GM21737 (cell line): ENCODE measurements at regions not wholly inside any gene's neighbourhood (a gene's known extent, or its start where the extent isn't known, plus 50 kb on each side); places are given as distances from the start of the nearest gene placed in this dataset.

Source experiments
- ATAC-seq: cut with Tn5 transposase; IDR thresholded peaks from one replicate; pipeline ENCODE4 v1.9.1; 2021; ENCODE audit warnings: mild to moderate bottlenecking, moderate library complexity; ENCODE audit not compliant: unreplicated experiment

DNA sequence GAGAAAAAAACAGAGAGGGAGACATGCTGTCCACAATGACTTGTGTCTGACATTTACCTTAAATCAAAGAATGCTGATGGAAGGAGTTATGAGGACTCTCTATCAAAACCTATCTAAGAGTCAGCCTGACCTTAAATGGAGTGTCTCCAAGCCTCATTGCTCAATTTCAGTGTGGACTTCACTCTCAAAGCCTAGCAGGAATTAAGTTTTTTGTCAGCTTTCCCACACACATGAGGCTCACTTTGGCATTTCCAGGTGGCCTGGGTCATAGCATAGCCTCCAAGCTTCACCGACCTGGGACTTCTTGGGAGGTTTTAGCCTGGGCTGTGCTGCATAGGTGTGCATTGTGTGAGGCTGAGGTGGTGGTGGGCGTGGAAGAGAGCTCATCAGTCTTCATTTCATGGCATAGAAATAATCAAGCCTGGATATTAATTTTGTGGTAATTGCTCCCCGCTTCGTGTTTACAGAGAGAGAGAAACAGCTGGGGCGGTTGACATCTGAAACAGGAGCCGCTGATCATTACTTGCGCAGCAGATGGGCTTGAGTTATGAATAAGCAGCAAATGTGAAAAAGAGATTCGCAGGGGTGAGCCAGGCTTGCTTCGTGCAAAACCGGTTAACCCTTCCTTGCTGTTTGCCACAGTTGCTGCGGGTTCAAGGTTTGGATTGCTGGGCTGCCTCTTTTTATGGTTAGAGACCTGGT is 647.8 kb downstream of the INHBA start:
- ATAC-seq, result no peak

DNA sequence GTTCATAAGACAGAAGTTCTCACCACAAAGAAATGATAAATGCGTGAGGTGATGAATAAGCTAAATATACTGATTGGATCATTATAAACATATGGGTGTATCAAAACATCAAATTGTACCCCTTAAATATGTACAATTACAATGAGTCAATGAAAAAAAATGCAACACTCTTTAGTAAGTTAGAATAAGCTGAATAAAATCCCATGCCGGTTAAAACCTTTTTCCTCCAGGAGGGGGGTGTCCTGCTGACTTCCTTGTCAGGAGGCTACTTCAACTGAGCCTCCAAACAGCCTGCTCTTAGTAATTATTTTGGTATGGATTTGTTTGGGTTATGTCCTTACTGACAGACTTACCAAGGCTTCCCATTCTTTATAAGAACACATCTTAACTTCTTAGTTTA is 649.1 kb downstream of the INHBA start:
- ATAC-seq, result no peak

DNA sequence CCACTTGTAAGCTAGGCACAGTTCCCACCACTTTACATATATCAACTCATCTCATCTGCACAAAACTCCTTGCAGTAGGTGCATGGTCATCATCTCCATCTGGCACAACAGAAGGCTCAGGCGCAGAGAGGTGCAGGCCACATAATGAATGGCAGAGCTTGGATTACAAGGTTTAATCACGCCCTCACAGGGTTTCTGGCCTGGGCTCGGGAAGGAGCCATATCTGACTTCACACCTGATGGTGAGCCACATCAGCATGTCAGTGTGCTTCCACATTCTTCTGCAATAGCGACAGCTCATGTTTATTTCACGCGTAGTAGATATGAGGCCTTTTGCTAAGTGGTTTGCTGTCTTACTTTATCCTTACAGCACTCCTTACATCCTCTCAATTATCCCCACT is 650.2 kb downstream of the INHBA start:
- ATAC-seq, result no peak

DNA sequence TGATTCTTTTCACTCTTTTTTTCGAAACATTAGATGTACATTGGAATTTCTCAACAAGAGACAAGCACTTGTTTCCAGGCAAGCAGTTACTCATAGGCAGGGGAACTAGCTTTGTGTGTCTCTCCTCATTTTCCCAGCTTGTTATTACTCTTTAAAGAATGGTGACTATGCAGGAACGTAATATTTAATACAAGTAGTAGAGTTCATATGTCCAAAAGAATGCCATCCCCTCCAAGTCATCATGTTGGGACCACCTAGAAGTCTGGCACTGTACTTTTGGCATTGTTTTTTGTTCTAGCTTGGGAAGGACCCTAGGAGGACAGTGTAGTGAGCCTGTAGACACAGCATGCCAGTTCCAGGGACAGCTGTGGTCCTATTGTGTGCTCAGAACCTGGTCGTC is 650.7 kb downstream of the INHBA start:
- ATAC-seq, result no peak

DNA sequence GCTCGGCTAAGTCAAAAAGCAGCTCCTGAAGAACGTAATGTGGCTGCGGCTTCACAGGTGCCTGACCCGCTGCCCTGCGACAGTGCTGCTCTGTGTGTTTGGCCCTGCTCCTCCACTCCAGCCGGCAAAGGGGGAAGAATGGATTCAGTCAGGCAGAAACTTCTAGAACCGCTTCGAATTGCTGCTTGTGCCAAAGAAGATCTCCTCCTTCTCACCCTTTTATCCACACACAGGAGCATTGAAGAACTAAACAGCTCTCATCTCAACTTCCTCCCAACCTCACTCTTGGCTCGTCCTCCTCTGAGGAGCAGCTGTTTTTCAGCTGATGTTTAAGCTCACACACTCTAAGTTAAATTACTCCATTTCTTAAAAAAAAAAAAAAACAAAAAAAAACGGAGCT is 651.4 kb downstream of the INHBA start:
- no peak for ATAC-seq

DNA sequence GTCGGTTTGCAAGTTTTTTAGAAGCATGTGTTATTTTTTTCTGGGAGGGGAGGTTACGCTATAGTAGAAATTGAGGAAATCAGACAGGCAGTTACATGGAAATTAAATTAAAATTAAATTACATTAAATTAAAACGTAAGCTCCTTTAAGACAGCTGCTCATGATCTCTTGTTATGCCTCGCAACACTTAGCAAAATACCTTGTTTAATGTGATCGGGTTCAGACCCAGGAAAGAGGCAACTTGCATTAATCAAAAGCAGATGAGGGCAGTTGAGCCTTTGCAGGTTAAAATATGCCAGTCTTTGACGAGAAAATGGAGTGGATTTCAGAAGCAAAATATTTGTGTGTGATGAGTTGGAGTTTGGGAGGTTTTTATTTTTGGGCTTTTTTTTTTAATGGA is 651.8 kb downstream of the INHBA start:
- no peak for ATAC-seq

DNA sequence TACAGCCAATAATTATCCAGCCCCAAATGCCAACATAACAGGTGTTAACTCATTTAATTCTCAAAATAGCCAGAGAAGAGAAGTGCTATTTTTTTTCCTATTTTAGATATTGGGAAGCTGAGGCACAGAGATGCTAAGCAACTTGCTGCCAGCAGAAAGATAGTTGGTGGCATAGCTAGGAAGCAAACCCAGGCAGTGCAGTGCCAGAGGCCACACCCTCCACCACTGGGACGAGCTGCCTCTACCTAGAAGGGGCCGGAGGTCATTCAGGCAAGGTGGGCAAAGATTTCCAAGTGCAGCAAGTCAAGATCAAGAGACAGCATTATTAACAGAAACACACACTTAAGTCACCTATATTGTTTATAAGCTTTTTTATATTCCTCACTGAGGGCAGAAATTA is 654.1 kb downstream of the INHBA start:
- no peak for ATAC-seq

DNA sequence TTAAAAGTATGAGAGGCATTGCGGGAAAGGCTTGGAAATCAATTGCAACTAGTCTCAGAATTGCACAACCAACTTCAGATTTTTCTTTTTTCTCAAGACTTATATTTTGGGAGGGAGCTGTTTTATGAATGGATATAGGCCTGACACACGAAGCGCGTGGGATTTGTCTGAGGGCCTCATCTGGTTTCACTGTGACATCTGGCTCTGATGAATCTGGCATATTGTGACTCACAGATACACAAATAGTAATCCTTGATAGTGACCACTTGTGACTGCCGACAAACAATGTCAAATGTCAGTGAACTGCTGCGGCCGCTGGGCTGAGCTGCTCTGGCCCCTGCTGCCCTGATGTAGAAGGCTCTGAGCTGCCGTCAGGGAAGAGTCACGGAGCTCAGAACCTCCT is 655.1 kb downstream of the INHBA start:
- no peak for ATAC-seq

DNA sequence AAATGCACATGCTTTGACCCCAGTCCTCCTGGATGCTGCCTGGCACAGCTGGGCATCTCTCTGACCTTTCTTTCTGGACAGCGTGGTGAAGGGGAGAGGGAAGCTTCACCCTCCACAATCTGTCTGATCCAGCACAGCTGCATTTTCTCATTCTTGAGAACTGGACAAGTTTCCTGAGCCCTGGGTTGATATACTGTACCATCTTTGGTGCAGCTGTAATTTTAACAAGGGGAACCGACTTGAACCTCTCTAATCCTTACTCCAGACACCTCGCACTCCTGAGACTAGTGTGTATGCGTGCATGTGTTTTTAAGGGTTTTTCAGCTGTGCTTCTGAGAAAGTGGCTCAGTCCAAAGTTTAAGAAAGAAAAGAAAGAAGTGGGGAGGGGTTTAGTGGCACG is 655.7 kb downstream of the INHBA start:
- ATAC-seq, result no peak

DNA sequence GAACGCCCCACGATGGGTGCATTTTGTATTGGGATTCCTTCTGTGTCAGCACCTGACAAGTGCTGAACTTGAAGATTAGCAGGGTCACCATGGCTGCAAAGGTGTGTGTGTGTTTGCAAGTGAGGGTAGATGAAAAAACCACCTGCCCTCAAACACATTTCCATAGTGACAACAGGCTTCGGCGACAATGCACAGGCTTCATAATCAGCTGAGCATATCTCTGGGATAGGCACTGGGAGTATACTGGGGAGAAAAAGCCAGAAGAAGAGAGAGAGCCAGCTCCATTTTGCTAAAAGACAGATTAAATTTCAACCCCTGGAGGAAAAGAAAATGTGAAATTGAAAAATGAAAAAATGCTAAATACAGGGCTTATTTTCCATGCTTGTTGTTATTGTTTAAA is 656.1 kb downstream of the INHBA start:
- no peak for ATAC-seq

DNA sequence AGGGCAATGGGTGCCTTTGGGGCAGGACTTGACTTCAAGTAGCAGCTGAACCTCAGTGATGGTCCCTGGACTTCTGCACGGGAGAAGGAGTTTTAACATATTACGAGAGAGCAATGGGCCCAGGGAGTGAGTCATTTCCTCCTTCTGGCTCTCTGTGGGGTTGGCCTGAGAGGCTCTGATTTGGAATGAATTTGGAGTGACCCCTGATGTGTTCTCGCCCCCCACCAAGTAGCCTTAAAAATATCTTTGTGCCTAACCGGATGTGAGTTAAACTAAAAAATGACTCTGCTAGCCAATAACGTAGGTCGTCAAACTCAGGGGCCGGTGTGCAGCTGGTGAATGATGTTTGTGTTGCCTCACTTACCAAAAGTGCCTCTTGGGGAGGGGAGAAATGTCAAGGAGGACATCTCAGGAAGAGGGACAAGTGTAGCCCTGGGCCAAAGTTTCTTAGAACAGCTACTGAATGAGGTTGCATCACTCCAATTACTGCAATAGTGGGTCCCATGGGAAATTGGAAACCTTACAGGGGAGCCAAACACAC is 656.6 kb downstream of the INHBA start:
- ATAC-seq, result no peak

DNA sequence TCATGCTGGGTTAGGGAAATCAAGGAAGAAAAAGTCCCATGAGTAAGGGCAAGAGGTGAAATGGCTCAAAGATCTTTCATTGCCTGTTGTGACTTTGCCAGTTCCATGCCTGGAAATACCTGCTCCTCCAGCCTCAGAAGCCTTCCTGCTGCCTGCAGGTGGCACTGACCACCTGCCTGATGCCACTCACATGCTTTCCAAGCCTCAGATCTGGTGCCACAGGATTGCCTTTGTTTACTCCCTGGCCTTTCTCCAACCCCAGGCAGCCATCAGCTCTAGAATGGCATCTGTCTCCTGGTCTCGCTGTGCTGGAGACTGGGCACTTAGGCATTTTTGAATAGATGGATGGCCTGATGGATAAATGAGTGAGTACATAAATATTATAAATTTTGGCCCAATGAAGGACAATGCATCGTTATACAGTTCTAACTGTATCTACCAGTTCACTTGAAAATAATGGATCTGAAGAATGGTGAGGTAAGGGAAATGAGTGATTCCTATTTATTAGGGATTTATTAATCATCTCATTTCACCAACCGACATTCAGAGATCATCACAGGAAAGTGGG is 657.2 kb downstream of the INHBA start:
- ATAC-seq, result no peak

DNA sequence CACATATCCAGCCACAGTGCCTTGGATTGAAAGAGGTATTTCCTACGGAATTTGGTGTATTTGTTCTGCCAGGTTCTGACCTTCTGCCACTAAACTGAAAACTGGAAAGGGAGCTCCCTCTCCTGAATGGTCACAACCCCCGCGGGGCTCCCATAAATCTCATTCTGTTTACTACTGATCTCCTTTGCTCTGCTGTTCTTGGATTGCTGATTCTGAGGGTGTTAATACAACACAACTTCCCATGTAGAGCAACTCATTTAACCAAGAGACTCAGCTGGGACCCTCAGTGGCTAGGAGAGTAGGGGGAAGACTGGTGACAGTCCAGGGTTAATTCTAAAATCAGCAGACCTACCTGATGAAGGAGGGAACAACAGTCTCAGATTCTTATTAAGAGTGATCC is 662.9 kb downstream of the INHBA start:
- ATAC-seq, result no peak

DNA sequence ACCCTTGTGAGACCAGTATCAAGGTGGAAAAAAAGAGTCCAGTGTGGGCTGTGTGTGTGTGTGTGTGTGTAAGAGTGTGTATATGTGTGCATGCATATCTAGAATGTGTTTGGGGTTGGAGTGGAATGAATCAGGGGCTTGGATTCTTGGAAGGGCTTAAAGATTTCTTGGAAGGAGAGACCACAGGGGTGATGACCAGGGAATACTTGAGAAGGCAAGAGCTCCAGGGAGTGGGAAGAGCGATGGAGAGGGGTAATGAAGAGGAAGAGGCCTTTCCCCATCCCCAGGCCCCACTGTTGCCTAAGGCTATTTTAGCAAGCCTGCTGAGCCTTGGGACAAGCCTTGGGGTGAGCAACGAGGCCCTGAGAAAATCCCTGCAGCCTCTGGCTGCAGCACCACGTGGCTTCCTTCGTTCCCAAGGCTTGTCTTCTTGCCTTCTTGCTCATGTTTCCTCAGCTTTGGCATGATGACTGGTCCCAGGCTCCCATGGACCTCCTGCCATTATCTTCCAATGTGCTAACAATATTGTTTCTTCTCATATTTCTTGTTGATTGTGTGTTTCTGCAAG is 663.4 kb downstream of the INHBA start:
- ATAC-seq, result no peak

DNA sequence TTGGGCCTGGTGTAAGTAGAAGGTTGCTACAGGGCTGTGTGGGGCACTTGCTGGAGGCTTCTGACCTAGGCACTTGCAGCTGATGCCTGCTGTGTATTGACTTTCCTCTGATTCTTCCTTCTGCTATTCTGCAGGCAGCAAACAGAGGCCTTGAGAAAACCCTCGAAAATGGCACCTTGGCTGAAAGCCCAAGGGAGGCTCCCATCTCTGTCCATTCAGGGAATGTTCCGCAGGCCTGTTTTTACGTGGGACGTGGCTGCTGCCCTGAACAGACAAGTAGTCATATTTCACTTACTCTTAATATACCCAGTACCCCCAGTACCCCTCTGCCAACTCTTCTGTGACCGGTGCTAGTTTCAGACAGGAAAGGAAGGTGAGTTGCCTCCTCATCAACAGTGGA is 664.7 kb downstream of the INHBA start:
- no peak for ATAC-seq

DNA sequence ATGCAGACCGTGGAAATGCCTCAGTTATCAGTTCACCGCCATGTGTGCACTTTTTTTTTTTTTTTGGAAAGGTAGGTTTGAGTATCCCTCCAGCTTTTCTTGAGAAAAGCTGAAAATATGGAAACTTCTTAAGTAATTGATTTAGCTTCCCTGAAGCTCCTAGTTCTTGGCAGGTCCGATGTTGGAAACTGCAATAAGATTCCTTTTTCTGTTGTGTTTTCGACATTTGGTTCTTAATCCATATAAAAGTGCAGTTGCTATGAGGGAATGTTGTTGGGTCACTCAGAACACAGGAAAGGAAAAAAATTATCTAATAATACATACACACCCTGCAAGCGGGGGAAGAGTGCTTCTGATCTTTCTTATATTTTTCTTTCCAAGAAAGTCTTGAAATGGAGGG is 665.2 kb downstream of the INHBA start:
- no peak for ATAC-seq

DNA sequence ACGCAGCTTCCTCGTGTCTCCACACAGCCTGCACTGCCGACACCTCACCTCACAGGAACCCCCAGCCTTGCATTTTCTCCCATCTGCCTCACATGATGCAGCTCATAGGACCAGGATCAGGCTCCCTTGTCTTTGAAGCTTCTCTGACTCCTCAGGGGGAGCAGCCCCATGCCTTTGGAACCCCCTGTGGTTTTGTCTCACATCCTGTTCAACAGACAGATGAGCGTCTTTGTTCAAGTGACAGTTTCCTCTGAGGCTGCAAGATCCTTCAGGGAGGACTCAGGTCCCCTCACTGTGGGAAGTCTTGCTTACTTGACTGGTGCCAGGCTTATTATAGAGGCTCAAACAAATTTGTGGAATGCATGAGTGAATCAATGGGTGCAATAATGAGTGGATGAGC is 667.1 kb downstream of the INHBA start:
- no peak for ATAC-seq

DNA sequence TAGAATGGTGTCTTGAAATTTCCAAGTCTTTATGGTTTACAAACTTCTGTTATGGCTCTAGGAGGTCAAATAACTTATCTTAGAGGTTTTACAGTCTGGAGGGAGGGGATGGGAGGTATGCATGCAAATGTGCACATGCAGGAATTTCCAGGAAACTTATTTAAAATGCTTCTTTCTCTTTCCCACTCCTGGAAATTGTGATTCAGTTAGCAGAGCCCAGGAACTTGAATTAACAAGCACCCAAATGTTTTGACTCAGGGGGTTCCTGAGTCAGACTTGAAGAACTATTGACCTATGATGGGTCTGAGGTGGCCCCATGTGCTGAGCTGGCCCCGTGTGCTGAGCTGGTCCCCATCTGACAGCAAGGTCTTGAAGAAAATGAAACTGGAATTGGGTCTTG is 669.4 kb downstream of the INHBA start:
- ATAC-seq, result no peak

DNA sequence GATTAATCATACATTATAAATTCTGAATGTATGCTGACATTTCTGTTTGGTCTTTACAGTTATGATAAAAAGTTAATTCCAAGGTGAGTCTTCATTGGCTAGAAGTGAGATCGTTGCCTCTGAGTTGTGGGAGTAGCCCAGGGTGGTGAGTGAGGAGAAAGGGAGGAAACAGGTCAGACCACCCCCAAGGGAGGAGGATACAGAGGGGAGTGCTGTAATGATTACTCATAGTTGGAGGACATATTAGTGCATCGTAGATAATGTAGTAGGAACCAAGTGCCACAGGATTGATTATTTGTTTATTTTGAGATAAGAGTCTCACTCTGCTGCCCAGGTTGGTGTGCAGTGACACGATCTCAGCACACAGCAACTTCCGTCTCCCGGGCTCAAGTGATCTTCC is 672.2 kb downstream of the INHBA start:
- ATAC-seq, result no peak

DNA sequence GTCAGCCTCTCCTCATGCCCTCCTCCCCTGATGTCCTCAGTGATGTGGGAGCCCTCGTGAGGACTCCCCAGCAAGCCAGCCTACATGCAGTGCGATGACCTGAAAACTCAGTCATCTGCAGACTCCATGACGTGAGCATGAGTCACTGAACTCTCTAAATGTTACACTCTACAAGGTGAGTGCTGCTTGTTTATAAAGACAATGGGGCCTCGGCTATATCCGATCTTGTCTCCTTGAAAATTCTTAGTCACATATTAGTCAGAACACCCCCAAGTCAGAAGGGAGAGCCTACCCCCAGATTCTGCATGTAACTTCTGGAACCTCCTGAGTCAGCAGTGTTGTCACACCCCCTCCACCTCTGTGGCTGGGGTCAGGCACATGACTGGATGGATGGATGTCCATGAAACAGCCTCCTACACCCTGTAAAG is 673.8 kb downstream of the INHBA start:
- ATAC-seq, result no peak

DNA sequence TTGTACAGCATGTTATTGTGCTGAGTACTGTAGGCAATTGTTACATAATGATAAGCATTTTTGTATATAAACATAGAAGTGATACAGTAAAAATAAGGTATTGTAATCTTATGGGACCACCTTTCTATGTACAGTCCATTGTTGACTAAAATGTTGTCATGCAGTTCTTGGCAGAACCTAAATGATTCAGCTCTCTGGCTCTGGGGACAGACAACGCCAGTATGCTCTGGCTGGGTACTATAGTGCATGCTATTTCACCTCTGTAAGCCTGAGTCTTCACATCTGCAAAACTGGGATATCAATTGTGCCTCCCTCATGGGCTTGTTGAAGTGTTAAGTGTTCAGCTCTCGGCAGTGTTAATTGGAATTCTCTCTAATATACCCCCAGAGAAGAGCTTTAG is 674.3 kb downstream of the INHBA start:
- ATAC-seq, result no peak

DNA sequence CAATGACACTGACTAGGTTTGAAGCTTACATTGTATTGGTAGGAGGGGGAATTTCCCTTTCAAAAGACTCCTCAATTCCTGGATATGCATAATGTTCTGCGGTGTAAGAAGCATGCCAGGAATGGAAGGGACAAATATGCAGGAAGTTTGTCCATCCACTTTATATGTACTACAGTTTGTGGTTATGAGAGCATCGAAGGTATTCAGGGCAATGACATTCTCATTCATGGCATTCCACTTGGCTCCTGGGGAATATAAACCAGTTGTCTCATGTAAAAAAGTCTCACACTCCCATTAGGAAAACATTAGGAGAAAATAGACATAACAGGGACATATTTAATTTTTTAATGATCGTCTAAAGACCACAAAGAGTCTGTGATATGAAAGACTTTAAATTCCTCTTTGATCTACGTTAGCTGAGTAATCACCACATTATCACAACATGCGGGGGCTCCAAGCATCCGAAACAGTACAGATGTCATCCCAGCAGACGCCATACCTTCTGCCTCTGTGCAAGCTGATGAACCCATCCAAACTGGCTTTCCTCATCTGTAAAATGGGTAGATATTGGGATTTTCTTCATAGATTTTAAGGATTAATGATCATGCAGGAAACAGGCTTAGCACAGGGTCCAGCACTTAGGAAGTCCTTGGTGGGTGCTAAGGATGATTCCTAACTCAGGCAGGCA is 675.3 kb downstream of the INHBA start:
- no peak for ATAC-seq
